Stimulated activated CD8-positive, alpha-beta memory T cell treated with anti-CD3 and anti-CD28 coated beads, Interleukin-15, amount 100 ng/mL, for 24 hours (primary cell): ENCODE measurements at regions not wholly inside any gene's neighbourhood (a gene's known extent, or its start where the extent isn't known, plus 50 kb on each side); places are given as distances from the start of the nearest gene placed in this dataset.

Experiments
- DNase-seq: peaks from one replicate; pipeline ENCODE4 v3.0.0-alpha.2; 2020; ENCODE audit warnings: low read depth

DNA sequence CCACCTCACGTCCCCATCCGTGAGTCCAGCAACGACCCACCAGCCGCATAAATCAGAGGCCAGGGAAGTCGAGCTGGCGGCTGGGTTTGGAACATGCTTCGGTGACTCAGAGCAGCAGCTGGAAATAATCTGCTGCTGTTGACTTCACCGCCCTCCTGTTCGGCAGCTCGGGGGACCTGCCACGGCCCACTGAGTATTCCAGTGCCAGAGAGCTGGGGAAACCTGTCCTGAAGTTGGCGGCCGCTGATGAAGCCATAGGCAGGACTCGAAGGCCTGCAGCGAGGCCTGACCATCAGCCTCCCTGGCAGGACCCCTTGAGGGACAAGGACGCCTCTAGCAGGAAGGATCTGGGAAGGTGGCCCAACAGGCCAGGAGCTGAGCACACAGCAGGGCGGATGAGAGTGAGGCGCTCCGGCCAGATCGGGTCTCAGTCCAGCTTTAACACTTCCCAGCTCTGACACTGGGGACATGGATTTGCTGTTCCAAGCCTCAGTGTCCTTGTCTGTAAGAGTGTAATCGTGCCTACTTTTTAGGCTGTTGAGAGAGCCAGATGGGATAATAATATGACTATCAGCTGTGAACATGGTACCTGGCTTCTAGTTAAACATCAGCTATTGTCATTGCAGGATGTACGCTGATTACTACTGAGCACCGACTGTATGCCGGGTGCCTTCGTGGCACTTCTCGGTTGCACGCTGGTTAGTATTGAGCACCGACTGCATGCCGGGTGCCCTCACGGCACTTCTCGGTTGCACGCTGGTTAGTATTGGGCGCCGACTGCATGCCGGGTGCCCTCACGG lies 50.4 kb upstream of the CIBAR2 start:
- no peak for DNase-seq

DNA sequence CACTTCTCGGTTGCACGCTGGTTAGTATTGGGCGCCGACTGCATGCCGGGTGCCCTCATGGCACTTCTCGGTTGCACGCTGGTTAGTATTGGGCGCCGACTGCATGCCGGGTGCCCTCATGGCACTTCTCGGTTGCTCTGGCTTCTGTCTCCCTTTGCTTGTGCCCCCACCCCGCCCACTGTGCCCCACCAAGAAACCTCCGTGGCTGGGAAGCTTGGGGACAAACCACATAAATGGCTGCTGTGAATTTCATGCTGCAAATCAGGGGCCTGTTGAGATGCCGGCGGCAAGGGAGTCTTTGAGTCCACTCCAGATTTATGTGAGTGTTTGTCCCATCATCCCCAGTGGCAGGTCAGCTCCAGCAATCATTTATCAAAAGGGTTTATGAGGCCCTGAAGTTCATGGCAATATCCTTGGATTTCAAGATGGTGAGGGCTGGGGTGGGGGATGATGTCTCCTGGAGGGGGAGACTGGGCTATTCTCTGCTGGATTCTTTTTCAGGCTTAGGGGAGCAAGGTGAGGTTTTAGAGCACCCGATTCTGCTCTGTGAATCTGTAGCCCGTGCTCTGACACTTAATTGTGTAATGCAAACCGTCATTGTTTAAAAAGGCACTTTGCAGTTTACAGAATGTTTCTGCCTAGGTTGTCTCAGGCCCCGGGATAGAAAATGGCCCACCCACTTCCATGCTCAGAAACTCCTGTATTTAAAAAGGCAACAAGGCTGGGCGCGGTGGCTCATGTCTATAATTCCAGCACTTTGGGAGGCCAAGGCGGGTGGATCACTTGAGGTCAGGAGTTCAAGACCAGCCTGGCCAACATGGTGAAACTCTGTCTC lies 51.2 kb upstream of the CIBAR2 start:
- DNase-seq: no peak

DNA sequence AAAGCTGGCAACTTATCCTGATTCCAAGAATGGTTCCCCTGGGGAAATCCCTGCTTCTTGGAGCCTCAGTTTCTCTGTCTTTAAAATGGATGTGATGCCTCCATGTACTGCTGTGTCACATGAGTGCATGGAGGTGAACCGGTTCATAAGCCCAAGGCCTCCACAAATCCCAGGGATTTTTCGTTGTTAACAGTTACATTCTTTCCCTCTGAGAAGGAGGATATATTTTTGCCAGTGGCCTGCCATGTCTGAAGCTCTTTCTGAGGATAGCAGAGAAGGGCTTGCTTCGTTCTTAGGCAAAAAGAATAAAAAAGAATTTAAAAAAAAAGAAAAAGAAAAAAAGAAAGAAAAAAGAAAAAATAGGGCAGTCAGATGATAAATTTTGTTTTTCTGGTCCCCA lies 52.2 kb upstream of the CIBAR2 start:
- no peak for DNase-seq

DNA sequence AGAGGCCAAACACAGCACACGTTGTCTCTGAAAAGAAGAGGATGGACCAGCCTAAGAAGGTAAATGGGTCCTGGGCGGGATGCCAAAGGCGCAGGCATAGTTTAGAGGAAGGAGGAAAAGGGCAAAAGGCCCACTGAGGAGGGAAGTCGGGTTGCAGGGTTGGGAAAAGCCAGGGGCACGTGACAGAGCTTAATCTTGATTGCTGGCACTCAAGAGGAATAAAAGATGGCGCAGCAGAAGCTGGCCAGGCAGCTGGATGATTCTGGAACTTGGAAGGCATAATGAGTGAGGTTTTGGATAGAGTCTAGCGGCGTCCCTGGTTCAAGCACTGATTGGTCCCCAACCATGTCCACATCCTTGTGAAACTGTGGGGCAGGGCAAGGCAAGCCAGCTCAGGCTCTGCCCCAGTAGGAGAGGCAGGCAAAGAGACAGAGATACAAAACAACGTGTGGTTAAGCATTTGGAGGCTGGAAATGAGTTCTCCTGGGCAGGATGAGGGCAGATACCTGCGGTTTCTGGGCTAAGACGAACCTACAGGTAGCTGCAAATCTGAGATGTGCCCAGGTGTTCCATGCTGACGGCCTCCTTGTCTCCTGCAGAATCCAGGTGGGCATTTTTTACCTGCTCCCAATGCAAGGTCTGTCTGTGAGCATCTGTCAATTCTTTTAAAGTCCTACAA lies 52.7 kb upstream of the CIBAR2 start:
- no peak for DNase-seq

DNA sequence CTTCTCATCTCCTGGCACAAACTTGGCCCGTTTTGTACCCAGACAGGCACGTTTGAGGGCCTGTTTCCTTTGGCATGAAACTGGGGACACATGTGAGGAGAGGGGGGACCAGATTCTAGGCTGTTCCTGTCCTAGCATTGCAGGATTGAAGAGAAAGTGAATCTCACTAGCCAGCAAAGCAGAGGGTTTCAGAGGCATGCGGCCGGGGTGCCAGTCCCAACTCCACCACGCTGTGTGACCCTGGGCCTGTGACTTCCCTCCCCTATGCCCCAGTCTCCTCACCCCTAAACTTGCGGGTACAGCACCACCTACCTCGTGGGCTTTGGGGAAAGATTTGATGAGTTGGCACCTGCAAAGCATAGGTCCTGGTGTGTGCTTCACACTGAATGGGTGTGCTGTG lies 53.5 kb upstream of the CIBAR2 start:
- no peak for DNase-seq

DNA sequence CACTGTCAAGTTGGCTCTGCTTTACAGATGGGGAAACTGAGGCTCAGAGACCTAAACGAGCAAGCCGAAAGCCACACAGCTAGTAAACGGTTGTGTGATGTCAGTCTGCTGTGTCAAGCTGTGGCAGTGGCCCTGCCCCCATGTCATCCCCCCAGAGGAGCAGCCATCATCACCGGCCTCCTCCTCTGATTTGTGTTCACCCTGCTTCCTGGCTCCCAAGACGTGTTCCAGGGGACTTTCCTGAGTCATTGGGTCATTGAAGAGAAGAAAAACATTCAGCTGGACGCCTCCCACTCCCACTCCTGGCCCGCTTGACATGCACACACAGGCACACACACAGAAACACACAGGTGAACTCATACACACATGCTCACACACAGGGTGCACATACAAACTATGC lies 54.0 kb upstream of the CIBAR2 start:
- no peak for DNase-seq

DNA sequence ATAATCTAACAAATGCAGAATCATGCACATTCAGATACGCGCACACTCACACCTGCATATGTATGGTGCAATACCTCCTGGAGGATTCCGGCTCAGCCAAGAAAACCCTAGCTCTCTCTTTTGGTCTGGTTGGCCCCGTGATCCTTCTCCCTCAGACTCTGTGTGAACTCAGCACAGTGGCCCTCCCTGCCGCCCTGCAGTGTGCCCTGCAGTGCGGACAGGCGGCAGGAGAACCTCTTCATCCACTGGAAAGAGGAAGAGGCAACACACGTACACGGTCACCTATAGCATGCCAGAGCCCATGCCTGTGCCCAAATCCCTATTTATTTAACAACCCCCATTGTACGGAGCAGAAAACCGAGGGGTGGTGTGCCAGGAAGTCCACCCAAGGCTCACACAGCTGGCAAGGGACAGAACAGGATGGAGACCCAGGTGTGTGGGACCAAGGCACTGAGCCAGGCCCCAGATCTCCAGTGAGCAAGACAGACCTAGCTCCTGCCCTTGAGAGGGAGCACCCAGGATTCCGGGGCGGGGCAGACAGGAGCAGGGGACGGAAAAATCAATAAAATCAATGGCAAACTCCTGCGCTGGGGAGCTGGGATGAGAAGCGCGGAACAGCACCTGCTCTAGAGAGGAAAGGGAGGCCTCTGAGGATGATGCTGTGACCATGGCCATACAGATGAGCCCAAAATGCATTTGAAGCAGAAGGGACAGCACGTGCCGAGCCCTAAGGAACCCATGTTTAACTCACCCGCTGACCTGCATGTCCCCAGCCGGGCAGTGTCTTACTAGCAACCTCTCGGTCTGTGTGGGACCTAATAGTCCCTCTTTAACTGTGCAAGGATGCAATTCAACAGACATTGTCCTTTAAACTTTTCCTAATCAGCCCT lies 54.7 kb upstream of the CIBAR2 start:
- DNase-seq: no peak

DNA sequence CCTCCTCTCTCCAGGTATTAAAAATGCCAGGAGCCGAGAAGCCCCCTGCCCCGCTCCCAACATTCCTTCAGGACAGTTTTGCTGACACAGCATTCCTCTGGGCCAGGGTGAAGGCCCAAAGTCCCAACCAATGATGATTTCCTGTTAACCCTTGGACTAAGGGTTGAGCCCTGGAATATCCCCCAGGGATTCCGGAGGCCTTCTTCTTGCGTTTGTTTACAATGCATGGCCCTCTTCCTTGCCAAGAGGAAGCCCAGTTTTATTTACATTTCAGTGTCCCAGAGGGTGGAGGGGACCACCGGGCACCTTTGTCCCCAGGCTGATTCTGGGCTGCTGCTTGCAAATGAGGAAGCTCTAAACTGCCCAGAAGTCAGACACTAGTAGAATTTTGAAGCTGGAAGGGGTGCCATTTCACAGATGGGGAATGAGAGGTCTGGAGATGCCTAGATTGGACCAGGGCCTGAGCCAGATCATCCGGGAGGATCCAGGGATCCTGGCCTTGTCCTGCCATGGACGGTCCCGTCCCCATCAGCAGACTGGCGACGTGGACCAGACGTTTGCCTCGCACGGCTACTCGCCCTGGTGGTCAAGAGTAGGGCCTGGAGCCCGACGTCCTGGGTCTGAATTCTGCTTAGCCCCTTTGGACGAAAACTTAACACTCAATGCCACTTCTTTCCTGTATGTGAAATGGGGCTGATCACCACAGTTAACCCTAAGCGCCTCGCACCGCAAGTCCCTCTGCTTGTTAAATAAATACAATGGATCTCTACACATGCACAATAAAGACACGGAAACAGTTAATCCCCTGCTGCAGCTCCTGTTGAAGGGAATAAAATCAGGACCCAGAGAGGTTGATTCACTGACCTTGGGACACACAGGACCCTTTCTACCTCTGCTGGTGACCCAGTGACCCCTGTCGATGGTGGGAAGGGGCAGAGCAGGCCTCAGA lies 55.6 kb upstream of the CIBAR2 start:
- DNase-seq: no peak

DNA sequence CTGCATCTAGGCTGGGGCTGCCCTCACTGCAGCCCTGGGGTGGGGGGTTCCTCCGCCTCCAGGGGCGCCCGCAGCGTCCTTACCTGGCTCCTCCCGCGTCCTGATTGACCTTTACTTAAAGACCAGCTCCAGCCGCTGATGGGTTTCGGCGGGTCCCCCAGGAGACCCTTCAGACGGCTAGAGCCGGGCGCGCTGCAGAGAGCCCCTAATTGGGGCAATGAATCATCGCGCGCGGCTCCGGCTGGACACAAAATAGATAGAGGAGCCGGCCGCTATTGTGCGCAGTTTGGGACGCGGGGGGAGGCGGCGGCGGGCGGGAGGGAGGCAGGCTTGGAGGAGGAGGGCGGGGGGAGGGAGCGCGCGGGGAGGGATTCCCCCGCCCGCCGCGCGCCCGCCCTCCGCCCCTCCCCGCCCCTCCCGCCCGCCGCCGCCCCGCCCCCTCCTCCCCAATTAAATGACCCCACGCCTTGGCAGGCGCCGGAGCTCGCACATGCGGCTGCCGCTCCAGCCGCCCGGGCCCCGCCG lies 56.5 kb upstream of the CIBAR2 start:
- no peak for DNase-seq

DNA sequence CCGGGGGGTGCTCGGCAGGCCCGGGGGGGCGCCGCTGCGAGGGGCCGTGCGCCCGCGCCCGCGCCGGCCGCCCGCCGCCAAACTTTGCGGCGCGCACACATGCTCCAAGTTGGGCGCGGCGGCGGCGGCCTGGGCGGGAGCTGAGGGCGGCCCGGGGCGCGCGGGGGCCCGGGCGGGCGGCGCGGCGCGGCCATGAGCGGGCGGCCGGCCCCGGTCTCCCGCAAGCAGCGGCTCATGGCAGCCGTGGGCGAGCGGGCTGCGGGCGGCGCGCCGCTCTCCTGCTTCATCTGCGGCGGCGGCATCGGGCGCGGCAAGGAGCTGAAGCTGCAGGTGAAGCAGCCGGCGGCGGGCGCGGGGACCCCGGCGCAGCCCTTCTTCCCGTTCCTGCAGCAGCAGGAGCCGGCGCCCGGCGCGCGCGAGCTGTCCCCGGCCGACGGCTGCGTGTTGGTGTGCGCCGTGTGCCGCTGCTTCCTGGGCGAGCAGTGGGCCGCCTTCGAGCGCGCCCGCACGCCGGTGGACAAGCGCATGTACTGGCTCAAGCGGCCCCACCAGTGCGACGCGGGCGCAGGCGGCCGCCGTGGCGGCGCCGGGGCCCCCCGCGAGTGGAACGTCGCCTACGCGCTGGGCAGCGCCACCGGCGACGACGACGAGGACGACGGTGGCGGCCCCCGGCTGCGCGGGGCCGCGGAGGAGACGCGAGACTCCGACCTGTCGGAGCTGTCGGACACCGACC lies 57.2 kb upstream of the CIBAR2 start:
- no peak for DNase-seq

DNA sequence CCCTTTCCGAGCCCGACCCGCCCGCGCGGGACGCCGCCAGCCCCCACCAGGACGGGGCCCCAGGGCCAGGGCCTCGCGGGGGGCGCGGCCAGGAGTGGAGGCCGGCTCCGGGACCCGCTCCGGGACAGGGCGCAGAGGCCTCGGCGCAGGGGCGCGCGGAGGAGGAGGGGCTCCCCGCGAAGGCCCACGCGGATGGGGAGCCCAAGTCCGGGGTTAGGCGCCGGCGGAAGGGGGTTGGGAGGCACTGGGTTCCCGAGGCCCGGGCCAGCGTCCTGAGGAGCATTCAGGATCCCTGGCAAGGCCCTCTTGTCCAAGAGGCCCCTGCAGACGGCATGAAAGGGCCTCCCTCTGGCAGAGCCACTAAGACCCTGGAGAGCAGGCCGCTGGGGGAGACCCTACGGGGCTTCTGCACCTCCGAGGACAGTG lies 57.8 kb upstream of the CIBAR2 start:
- no peak for DNase-seq

DNA sequence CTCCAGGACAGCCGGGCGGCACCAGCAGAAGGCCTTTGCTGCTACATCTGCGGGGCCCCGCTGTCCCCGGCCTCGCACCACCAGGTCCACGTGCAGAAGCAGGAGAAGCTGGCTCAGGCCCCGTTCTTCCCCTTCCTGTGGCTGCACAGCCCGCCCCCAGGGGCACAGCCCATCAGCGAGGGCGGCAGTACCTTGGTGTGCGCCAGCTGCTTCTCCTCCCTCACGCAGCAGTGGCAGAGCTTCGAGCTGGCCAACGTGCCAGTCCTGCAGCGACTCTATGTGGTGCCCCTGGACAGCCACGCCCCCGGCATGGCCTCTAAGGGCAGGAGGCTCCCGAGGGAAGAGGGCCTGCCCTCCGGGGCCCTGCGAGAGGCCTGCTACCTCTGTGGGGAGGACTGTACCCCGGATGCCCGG lies 58.3 kb upstream of the CIBAR2 start:
- DNase-seq: no peak

DNA sequence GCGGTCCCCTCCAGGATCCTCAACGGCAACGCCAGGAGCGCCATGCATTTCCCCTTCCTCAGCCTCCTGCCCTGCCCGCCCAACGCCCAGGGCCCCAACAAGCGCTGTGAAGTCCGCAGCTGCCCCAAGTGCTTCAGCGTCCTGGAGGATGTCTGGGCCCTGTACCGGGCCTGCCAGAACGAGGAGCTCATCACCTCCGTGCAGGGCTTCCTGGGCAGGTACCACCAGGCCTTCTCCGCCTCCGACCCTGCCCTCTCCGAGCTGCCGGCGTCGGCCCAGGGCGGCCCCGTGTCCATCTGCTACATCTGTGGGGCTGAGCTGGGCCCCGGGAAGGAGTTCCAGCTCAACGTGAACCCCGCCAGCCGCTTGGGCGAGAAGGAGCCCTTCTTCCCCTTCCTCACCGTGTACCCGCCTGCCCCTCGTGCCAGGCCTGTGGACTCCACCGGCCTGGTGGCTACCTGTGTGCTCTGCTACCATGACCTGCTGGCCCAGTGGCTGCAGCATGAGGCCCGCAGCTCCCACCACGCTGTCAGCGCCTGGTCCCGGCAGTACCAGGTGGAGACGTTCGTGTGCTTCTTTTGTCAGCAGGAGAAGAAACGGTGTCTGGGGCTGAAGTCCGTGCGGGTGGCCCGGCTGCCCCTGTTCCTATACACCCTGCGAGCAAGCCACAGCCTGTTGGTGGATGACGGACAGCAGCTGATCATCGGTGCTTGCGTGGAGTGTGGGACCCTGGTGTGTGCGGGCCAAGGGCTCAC lies 58.9 kb upstream of the CIBAR2 start:
- no peak for DNase-seq

DNA sequence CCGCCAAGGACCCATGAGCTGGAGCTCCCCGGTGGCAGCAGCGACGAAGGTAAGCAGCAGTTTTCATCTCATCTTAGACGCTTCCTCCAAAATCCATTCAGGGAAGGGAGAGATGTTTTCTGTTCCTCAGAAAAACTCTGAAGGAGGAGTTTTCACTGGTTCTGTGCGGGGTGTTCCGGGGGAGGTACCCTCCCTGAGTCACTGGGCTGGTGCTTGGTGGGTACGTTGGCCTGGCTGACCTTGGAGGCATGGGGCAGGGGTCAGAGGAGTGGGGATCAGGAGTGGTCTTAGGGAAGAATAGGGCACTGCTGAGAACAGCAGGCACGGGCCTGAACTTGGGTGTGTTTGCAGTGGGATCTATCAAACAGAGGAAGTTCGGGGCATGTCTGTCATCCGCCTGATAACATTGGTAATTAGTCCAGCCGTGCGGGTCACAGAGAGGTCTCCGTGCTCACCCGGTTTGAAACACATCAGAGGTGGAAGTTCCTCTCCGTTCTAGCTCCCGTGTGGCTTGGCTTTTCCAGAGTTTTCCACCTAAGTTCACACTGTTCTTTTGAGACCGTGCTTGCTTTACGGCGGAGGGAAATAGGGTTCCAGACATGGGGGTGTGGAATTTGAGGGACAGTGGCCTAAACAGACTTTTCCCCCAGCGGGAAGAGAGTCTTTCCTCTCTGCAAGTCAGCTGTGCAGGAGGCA lies 59.6 kb upstream of the CIBAR2 start:
- no peak for DNase-seq

DNA sequence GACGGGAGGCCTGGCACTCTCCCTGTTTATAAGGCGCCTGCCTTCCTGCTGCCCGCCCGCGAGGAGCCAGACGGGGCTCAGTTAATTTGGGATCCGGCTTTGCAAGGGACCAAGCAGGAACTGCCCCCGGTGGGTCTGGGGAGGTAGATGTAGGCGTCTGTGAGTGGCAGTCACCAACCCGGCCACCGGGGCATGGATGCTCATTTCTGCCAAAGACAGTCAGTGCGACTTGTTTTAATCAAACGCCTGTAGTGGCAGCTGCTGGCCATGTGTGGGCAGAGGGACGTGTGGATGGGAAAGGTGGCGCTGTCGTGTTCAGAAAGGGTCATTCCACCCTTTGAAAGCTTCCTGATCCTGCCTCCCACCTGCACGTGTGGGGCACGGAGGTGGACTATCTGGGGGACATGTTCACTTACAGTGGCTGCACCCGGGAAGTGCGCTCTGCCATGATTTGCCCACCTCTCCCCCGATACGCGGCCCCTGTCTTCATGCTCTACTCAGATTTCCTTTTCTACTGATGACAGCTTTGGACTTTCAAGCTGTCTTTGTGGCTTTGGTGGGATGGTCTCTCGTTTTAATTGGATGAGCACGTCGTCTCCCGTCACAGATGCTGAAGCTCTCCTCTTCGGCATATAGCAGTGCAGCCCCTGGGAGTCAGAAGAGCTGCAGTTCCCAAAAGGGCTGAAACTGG lies 60.3 kb upstream of the CIBAR2 start:
- DNase-seq: no peak

DNA sequence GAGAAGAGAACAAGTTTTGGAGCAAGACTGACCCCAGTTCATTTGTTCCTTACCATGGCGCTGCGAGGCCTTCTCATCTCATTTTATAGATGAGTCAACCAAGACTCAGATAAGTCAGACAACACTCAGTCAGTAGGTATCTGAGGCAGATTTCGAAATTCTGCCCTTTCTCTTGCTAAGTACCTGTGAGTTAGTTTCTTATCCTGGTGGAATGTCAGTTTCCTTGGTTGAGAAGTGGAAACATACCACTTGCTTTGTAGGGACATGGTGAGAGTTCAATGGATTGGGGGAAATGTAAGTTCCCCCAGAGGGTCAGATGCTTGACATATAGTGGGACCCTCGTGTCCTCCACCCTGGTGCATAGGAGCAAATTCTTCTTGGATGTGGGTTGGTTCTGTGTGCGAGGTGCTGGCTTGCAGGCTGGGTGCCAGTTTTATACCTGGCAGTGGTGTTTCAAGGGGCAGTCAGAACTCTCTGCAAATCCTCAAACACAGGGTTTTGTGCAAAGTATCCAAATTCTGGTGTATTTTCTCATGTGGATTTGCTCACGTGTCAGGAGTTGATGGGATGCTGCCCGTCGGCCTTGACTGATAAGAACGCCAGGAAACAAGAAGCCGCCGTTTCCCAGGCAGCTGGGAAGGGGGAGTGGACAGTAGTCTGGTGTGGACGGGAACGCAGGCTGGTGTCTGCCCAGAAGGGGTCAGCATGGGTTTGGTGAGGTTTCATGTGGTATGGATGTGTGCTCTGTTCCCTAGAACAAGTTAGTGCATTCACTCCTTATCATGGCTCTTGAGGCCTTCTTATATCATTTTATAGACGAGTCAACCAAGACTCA lies 61.1 kb upstream of the CIBAR2 start:
- DNase-seq: no peak
